LNCAP (cell line): ENCODE measurements at regions not wholly inside any gene's neighbourhood (a gene's known extent, or its start where the extent isn't known, plus 50 kb on each side); places are given as distances from the start of the nearest gene placed in this dataset.
A peak's percentile ranks its signal among the peaks of the same experiment; 100 is the strongest.

Experiments
- TF ChIP-seq, protein P1 (sequence below): fragments of 450-650 bp; IDR thresholded peaks from 2 replicates; pipeline ENCODE4 v1.5.1; 2017; ENCODE audit warnings: mild to moderate bottlenecking

DNA sequence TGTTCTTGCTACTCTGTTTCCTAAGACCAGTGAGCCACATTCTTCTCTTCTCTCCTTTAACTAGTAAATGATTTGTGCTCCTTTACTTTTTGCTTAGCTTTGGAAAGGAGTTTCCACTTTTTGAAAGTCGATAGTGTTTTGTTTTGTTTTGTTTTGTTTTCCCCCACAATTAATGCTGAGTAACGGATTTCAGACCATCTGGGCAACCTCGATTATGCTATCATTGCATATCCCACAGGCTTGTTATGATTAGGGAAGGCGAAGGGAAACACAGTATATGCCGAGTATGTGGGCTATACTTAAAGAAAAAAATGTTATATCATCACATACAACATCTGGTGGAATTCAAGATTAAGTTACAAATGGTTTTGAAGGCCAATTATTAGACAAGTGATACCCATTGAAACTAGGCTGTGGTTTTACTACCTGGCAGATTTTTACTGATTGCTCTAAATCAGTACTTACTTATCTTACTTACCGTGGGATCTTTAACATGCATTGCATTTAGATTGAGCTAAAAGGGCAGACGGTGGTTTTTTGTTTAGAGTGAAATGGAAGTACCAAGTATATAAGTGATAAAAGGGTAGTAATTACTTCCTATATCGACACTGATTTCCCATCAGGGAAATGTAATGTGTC lies 361.3 kb upstream of the SOX9 start:
- TF ChIP-seq, protein P1, sequence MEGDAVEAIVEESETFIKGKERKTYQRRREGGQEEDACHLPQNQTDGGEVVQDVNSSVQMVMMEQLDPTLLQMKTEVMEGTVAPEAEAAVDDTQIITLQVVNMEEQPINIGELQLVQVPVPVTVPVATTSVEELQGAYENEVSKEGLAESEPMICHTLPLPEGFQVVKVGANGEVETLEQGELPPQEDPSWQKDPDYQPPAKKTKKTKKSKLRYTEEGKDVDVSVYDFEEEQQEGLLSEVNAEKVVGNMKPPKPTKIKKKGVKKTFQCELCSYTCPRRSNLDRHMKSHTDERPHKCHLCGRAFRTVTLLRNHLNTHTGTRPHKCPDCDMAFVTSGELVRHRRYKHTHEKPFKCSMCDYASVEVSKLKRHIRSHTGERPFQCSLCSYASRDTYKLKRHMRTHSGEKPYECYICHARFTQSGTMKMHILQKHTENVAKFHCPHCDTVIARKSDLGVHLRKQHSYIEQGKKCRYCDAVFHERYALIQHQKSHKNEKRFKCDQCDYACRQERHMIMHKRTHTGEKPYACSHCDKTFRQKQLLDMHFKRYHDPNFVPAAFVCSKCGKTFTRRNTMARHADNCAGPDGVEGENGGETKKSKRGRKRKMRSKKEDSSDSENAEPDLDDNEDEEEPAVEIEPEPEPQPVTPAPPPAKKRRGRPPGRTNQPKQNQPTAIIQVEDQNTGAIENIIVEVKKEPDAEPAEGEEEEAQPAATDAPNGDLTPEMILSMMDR = no peak

DNA sequence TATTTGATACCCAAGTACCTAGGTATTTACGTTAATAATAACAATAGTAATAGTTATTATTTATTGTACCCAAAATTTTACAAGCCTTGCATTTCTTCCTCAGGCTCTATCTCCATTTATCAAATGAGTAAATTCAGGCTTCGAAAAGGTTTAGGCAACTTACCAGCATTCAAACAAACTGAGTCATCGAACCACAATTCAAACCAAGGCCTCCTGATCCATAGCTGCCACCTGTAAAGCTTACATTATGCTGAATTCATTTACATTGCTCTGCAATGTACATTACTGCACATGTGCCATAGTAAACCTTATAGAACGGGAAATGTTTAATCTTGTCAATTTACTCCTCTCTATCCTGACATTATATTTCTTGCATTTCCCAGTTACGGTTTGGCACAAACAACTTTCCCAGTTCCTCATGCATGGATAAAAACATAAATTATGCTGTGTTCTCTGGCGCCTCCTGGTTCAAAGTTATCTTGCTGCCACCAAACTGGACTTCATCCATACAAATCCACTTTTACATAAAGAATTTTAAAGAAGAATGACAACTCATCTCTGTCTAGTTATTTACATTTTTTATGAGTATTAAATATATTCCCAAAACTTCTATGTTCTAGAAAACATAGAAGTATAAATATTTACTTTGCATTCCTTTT lies 360.6 kb upstream of the SOX9 start:
- TF ChIP-seq, protein P1 = peak; percentile 50; the same call in 1 of the 2 replicates

DNA sequence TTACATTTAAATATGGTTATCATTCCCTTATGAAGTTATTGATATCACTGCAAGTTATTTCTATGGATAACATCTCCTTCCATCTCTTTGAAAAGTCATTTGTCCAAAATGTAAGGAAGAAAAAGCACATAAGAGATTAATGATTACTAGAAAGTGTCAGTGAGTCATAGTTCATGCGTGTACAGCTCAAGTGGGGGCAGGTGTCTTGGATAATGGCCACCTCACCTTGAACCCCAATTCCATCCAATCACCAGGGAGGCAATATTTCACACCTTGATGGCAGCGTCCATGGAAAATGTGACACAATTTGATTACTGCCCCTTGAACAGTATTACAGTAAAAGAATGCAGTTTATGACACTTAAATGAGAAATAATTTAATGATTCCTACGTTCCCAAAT lies 358.3 kb upstream of the SOX9 start:
- TF ChIP-seq, protein P1 = no peak

DNA sequence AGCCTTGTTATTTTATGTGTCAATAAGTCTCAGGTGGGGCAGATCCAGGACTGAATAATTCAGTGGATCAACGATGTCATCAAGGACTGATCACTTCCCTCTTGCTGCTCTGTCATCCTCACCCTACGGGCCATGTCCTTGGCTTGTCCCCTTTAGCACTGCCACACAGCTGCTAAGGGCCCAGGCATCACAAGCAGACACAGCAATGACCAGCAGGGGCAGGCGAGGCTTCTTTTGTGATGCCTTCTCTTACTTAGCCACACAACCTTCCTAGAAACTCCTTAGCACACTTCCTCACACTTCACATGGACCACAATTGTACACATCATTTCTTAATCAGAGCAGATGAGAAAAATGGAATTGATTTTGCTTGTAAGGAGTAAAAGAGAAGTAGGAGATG lies 356.3 kb upstream of the SOX9 start:
- TF ChIP-seq, protein P1 = peak; percentile 49

DNA sequence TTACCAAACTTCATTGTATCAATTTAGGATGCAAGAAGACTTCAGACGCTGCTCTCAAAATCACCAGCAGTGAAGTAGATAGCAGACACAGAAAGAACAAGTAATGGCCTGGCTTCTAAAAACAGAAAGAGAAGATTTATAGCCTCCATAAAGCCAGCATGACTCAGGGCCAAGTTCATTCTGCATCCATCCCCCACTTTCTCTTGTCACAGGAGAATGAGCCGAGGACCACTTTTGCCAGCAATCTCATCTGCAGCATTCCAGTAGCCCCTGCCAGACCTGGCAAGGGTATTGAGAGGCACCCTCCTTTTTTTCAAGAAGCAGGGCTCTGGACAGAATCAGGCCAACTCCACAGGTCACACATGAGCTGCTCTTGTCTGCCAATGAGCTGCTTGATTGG lies 355.4 kb upstream of the SOX9 start:
- TF ChIP-seq, protein P1 = no peak

DNA sequence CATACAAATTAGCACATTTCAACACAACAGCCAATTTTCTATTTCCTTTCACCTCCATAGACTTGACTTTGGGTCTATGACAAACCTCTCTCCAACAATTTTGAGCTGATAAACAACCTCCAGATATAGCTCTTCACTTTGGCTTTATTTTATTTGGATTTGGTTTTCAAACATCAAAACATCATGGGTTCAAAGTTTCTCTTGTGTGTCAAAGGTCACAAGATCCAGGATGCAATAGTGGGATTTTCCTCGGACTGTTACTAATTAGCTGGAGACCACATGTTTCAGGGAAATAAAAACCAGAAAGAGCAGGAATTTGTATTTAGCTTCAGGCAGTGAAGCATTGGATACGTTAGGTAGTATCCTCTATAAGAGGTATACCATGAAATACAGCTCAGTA lies 351.0 kb upstream of the SOX9 start:
- TF ChIP-seq, protein P1 = no peak

DNA sequence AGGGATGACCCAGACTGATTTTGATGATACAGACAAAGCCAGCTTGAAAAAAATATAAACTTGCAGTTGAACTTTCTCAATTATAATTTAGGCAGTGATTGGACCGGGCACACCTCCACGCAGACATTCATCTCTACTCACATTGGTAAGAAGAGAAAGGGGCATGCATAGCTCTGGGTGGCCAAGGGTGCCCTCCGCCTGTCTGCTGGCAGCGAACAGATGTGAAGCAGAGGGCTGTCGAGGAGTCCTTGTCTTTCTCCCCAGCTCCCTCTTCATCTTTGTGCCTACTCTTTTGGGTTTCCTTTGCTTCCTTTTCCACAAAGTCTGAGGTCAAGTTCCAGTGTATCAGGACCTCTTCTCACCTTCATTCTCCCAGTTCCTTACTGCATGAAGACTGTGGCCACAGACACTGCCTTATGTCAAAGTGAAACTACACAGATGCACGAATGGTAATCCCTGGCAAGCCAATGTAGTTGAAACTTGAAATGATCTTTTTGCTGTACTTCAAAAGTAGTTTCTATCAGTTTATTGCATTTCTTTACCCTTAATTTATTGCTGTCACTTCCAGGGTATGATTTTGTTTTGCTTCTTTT lies 343.7 kb upstream of the SOX9 start:
- TF ChIP-seq, protein P1 = no peak
